HEK293T (cell line): ENCODE measurements at regions not wholly inside any gene's neighbourhood (a gene's known extent, or its start where the extent isn't known, plus 50 kb on each side); places are given as distances from the start of the nearest gene placed in this dataset.

Experiments used
- ARNT ChIP-seq: fragments of 450-650 bp; IDR thresholded peaks from 2 replicates; pipeline ENCODE4 v1.6.1; 2017; ENCODE audit warnings: mild to moderate bottlenecking
- BHLHE40 ChIP-seq: fragments of 450-650 bp; IDR thresholded peaks from 2 replicates; pipeline ENCODE4 v1.6.1; 2016; ENCODE audit warnings: mild to moderate bottlenecking, moderate library complexity, borderline replicate concordance
- ELF4 ChIP-seq: fragments of 450-650 bp; IDR thresholded peaks from 2 replicates; pipeline ENCODE4 v1.6.1; 2017; ENCODE audit warnings: antibody characterized with exemption
- FOXA1 ChIP-seq: fragments of 450-650 bp; IDR thresholded peaks from 2 replicates; pipeline ENCODE4 v1.6.1; 2016; ENCODE audit warnings: mild to moderate bottlenecking
- FOXM1 ChIP-seq: fragments of 450-650 bp; IDR thresholded peaks from 2 replicates; pipeline ENCODE4 v1.6.1; 2017; ENCODE audit warnings: mild to moderate bottlenecking, borderline replicate concordance
- HDGF ChIP-seq: fragments of 450-650 bp; IDR thresholded peaks from 2 replicates; pipeline ENCODE4 v1.6.1; 2017; ENCODE audit warnings: antibody characterized with exemption, borderline replicate concordance
- L3MBTL2 ChIP-seq: fragments of 450-650 bp; conservative IDR thresholded peaks from 2 replicates; pipeline ENCODE4 v1.6.1; 2016; ENCODE audit warnings: mild to moderate bottlenecking
- LEF1 ChIP-seq: fragments of 450-650 bp; IDR thresholded peaks from 2 replicates; pipeline ENCODE4 v1.6.1; 2017; ENCODE audit warnings: mild to moderate bottlenecking, borderline replicate concordance
- SP1 ChIP-seq: fragments of 450-650 bp; IDR thresholded peaks from 2 replicates; pipeline ENCODE4 v1.6.1; 2017
- SUZ12 ChIP-seq: fragments of 450-650 bp; IDR thresholded peaks from 2 replicates; pipeline ENCODE4 v1.6.1; 2016; ENCODE audit warnings: mild to moderate bottlenecking
- TARDBP ChIP-seq: fragments of 450-650 bp; IDR thresholded peaks from 2 replicates; pipeline ENCODE4 v1.6.1; 2016
- ZNF384 ChIP-seq: fragments of 450-650 bp; IDR thresholded peaks from 2 replicates; pipeline ENCODE4 v1.6.1; 2016

DNA sequence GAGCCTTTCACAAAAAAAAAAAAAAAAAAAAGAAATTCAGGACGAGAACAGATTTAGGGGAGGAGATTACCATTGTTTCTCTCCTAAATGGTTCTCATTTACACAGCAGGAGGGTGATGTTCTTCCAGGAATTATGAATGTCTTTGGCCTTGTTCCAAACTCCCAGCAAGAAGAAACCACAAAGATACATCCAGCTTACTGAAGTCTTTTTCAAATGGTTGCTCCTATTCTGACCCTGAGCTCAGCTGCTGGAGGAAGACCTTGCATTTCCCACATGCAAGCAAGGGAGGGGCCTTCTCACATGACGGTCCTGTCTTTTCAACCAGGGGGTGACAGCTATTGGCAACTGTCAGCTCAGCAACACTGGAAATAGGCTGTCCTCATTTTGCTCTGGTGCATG is 203.0 kb upstream of the VLDLR start:
- no peak for TF ChIP-seq BHLHE40
- no peak for TF ChIP-seq FOXA1
- TF ChIP-seq SP1 = no peak
- no peak for TF ChIP-seq FOXM1
- no peak for TF ChIP-seq ELF4
- TF ChIP-seq LEF1 = no peak
- no peak for TF ChIP-seq SUZ12
- TF ChIP-seq HDGF = no peak
- TF ChIP-seq ARNT = no peak
- no peak for TF ChIP-seq TARDBP
- TF ChIP-seq L3MBTL2 = no peak
- TF ChIP-seq ZNF384 = peak; percentile 53; the same call in 1 of the 2 replicates
